Left renal pelvis (tissue), 4 donors: ENCODE measurements at regions not wholly inside any gene's neighbourhood (a gene's known extent, or its start where the extent isn't known, plus 50 kb on each side); places are given as distances from the start of the nearest gene placed in this dataset.

ENCODE experiments used
- DNase-seq, 4 donors: peaks; one replicate each; pipeline ENCODE4 v3.0.0-alpha.2; 2013; ENCODE audit warnings: low read depth in 4 of 4, low spot score in 3 of 4

GRCh38 chr14:48526307-48526706 lies 850.9 kb upstream of the MDGA2 start:
- no peak for DNase-seq

- no peak for DNase-seq
Observed at GRCh38 chr14:48504921-48505320, 829.5 kb upstream of the MDGA2 start.

- DNase-seq: no peak
Observed at GRCh38 chr14:48490756-48491155, 815.4 kb upstream of the MDGA2 start.

- no peak for DNase-seq
Observed at GRCh38 chr14:48473944-48474343, 798.5 kb upstream of the MDGA2 start.

- no peak for DNase-seq
Observed at GRCh38 chr14:48456051-48456450, 780.6 kb upstream of the MDGA2 start.

GRCh38 chr14:48454887-48455286 lies 779.5 kb upstream of the MDGA2 start:
- DNase-seq: no peak

- no peak for DNase-seq
Observed at GRCh38 chr14:48452437-48452995, 777.1 kb upstream of the MDGA2 start.

- no peak for DNase-seq
Observed at GRCh38 chr14:48435221-48435620, 759.8 kb upstream of the MDGA2 start.

GRCh38 chr14:48430805-48431204 lies 755.4 kb upstream of the MDGA2 start:
- DNase-seq: no peak

- DNase-seq: no peak
Observed at GRCh38 chr14:48429512-48429911, 754.1 kb upstream of the MDGA2 start.

GRCh38 chr14:48417715-48418500 lies 742.5 kb upstream of the MDGA2 start:
- DNase-seq: no peak

GRCh38 chr14:48401321-48401720 lies 725.9 kb upstream of the MDGA2 start:
- no peak for DNase-seq

GRCh38 chr14:48398675-48399282 lies 723.4 kb upstream of the MDGA2 start:
- DNase-seq: peak in 3 of 4 donors; percentile 8 to 21 (median 18)

GRCh38 chr14:48391661-48392060 lies 716.3 kb upstream of the MDGA2 start:
- no peak for DNase-seq

GRCh38 chr14:48390346-48390745 lies 714.9 kb upstream of the MDGA2 start:
- no peak for DNase-seq

- no peak for DNase-seq
Observed at GRCh38 chr14:48384821-48385220, 709.4 kb upstream of the MDGA2 start.

- no peak for DNase-seq
Observed at GRCh38 chr14:48382961-48383360, 707.6 kb upstream of the MDGA2 start.

GRCh38 chr14:48378541-48378940 lies 703.1 kb upstream of the MDGA2 start:
- no peak for DNase-seq

- DNase-seq: no peak
Observed at GRCh38 chr14:48373981-48374380, 698.6 kb upstream of the MDGA2 start.

- no peak for DNase-seq
Observed at GRCh38 chr14:48350971-48351370, 675.6 kb upstream of the MDGA2 start.

- DNase-seq: no peak
Observed at GRCh38 chr14:48349689-48350088, 674.3 kb upstream of the MDGA2 start.

- no peak for DNase-seq
Observed at GRCh38 chr14:48341069-48341468, 665.7 kb upstream of the MDGA2 start.
